SK-N-SH (cell line): ENCODE measurements at regions not wholly inside any gene's neighbourhood (a gene's known extent, or its start where the extent isn't known, plus 50 kb on each side); places are given as distances from the start of the nearest gene placed in this dataset.
A peak's percentile ranks its signal among the peaks of the same experiment; 100 is the strongest.

Experiments
- CTCF ChIA-PET: fragments of 300-600, 350-600 bp; formaldehyde crosslinking; extraction: SDS; loops from one replicate; lab custom pipeline; 2021; lab: Yijun Ruan, JAX
- POLR2A ChIA-PET: fragments of 350-600 bp; sonication (Branson Sonifier 250); formaldehyde crosslinking; extraction: SDS; loops from one replicate; lab custom pipeline; 2020; ENCODE audit warnings: antibody characterized with exemption, inconsistent platforms; lab: Yijun Ruan, JAX
- DNase-seq: peaks from one replicate; pipeline ENCODE4 v3.0.0; 2012
- H2AFZ ChIP-seq: fragments of 200-600 bp; sonication (generic); 2 replicates; pipeline ENCODE4 v1.8.1; 2016; ENCODE audit warnings: antibody characterized with exemption, mild to moderate bottlenecking, low read depth
- H3F3A ChIP-seq: fragments of 200-600 bp; sonication (generic); replicated peaks from 2 replicates; pipeline ENCODE3; 2016; ENCODE audit warnings: antibody characterized with exemption, mild to moderate bottlenecking; ENCODE audit not compliant: insufficient read depth
- H3K27ac ChIP-seq, 2 experiments: fragments of 200-500 bp in 1 of 2; fragments of 200-600 bp in 1 of 2; sonication (Bioruptor generic) in 1 of 2; sonication (generic), shearing (Covaris generic) in 1 of 2; 2 replicates each; pipeline versions ENCODE4 v1.5.1 to v1.6.1; 2014 to 2016; ENCODE audit warnings: low read depth in 2 of 2, inconsistent platforms in 1 of 2, low read length in 1 of 2, mild to moderate bottlenecking in 1 of 2, mixed read lengths in 1 of 2
- H3K27me3 ChIP-seq: fragments of 200-600 bp; sonication (generic), shearing (Covaris generic); 2 replicates; pipeline ENCODE4 v1.6.1; 2016; ENCODE audit warnings: mixed run types; ENCODE audit not compliant: insufficient read depth
- H3K36me3 ChIP-seq, 2 experiments: fragments of 200-500 bp in 1 of 2; fragments of 200-600 bp in 1 of 2; sonication (Bioruptor generic) in 1 of 2; sonication (generic) in 1 of 2; replicated peaks in 1 of 2; 2 replicates each; pipeline versions ENCODE3 to v1.5.1; 2014 to 2016; ENCODE audit warnings: low read length in 1 of 2, mild to moderate bottlenecking in 1 of 2; ENCODE audit not compliant: insufficient read depth in 2 of 2, control insufficient read depth in 1 of 2
- H3K4me1 ChIP-seq, 2 experiments: fragments of 200-500 bp in 1 of 2; fragments of 200-600 bp in 1 of 2; sonication (Bioruptor generic) in 1 of 2; sonication (generic), shearing (Covaris generic) in 1 of 2; 2 replicates each; pipeline versions ENCODE4 v1.5.1 to v1.6.1; 2014 to 2016; ENCODE audit warnings: low read depth in 1 of 2, low read length in 1 of 2, mixed run types in 1 of 2; ENCODE audit not compliant: insufficient read depth in 2 of 2, control insufficient read depth in 1 of 2
- H3K4me2 ChIP-seq: fragments of 200-600 bp; sonication (generic), shearing (Covaris generic); 2 replicates; pipeline ENCODE4 v1.6.1; 2017; ENCODE audit warnings: mixed run types
- H3K4me3 ChIP-seq, 2 experiments: fragments of 200-500 bp in 1 of 2; fragments of 200-600 bp in 1 of 2; sonication (Bioruptor generic) in 1 of 2; sonication (generic), shearing (Covaris generic) in 1 of 2; 2 replicates each; pipeline versions ENCODE4 v1.5.1 to v1.8.1; 2014 to 2016; ENCODE audit warnings: low read depth in 2 of 2, inconsistent platforms in 1 of 2, low read length in 1 of 2, mild to moderate bottlenecking in 1 of 2, mixed read lengths in 1 of 2, moderate library complexity in 1 of 2
- H3K79me2 ChIP-seq: fragments of 200-600 bp; sonication (generic); 2 replicates; pipeline ENCODE4 v1.8.1; 2017; ENCODE audit warnings: mild to moderate bottlenecking; ENCODE audit not compliant: insufficient read depth
- H3K9ac ChIP-seq: fragments of 200-600 bp; sonication (generic); 2 replicates; pipeline ENCODE4 v1.6.1; 2017; ENCODE audit warnings: mixed run types
- H3K9me2 ChIP-seq: fragments of 200-600 bp; sonication (generic); 2 replicates; pipeline ENCODE4 v1.6.1; 2017; ENCODE audit warnings: mixed run types
- H3K9me3 ChIP-seq: fragments of 200-600 bp; sonication (generic); 2 replicates; pipeline ENCODE4 v1.6.1; 2017; ENCODE audit warnings: mixed run types, mild to moderate bottlenecking, moderate library complexity
- H4K20me1 ChIP-seq: fragments of 200-600 bp; sonication (generic); 2 replicates; pipeline ENCODE4 v1.6.1; 2017; ENCODE audit warnings: mild to moderate bottlenecking, mixed run types; ENCODE audit not compliant: insufficient read depth
- ELF1 ChIP-seq: IDR thresholded peaks from 2 replicates; pipeline ENCODE4 v1.4.0; 2012
- EP300 ChIP-seq, 2 experiments: IDR thresholded peaks; 2 replicates each; pipeline versions ENCODE4 v1.4.0 to v1.6.1; 2012; ENCODE audit warnings: borderline replicate concordance in 1 of 2, low read depth in 1 of 2, low read length in 1 of 2
- FOSL2 ChIP-seq: IDR thresholded peaks from 2 replicates; pipeline ENCODE4 v1.4.0; 2012; ENCODE audit warnings: low read depth, mild to moderate bottlenecking, moderate library complexity, borderline replicate concordance
- FOXM1 ChIP-seq: IDR thresholded peaks from 2 replicates; pipeline ENCODE4 v1.4.0; 2012; ENCODE audit warnings: low read depth, mild to moderate bottlenecking
- GATA2 ChIP-seq: sonication (generic); formaldehyde crosslinking; IDR thresholded peaks from 2 replicates; pipeline ENCODE4 v1.5.0; 2020; ENCODE audit warnings: mild to moderate bottlenecking, missing genetic modification reagents
- JUND ChIP-seq: IDR thresholded peaks from 2 replicates; pipeline ENCODE4 v1.4.0; 2012
- MAX ChIP-seq: IDR thresholded peaks from 2 replicates; pipeline ENCODE4 v1.4.0; 2012; ENCODE audit warnings: low read depth
- NRF1 ChIP-seq: IDR thresholded peaks from 2 replicates; pipeline ENCODE4 v1.6.1; 2012; ENCODE audit warnings: low read depth, mild to moderate bottlenecking, low read length
- PBX3 ChIP-seq: IDR thresholded peaks from 2 replicates; pipeline ENCODE4; 2012
- RFX5 ChIP-seq: IDR thresholded peaks from 2 replicates; pipeline ENCODE4 v1.6.1; 2012; ENCODE audit warnings: mild to moderate bottlenecking, improper control_type of control experiment, low read length
- SIN3A ChIP-seq: IDR thresholded peaks from 2 replicates; pipeline ENCODE4 v1.6.1; 2012; ENCODE audit warnings: low read depth, mild to moderate bottlenecking, low read length, moderate library complexity, borderline replicate concordance
- TCF12 ChIP-seq: IDR thresholded peaks from 2 replicates; pipeline ENCODE4 v1.4.0; 2012
- TEAD4 ChIP-seq: IDR thresholded peaks from 2 replicates; pipeline ENCODE4 v1.4.0; 2012; ENCODE audit warnings: mild to moderate bottlenecking, borderline replicate concordance; ENCODE audit not compliant: insufficient read depth
- WGBS: methylation state at CpG from one replicate; pipeline ENCODE4 v1.1.6; 2017; ENCODE audit warnings: low lambda C conversion rate; 5-methylcytosine and 5-hydroxymethylcytosine counted together
- TF ChIP-seq, protein P1 (sequence below): IDR thresholded peaks from 2 replicates; pipeline ENCODE4 v1.4.0; 2012; ENCODE audit warnings: low read depth, borderline replicate concordance

DNA sequence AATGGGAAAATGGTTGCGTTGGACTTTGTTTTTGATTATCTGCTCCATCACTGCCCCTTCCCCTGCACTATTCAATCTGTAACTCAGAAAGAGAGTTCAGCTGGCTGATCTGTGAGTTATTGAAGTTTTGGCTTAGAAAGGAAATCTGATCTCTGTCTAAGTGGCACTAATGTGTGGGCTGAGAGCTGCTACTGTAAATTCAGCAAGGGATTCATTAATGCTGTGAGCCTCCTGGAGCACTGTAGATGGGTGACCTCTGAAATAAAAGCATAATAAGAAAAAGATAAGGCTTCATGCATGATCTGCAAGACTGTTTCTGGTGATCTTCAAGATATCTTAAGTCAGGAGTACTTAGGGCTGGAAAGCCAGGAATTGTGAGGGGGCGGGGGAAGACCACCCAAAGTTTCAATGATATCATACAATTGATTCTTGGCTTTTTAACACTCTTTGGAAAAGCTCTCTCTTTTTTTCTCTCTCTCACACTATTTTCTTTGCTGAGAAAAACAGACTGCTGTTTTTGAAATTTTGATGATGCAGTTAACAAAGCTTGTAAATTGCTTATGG, 101.1 kb downstream of the C12orf75 start:
- ChIA-PET CTCF (interaction anchor here (4.5 kb wide), 1 partner anchor 11 kb away, joined by 24 read pairs; no protein-coding TSS in a partner anchor), POLR2A (no interaction called here)
- H2AFZ ChIP-seq = no peak overlapping the region
- 89% methylated on average over 2 of the region's 2 CpGs for WGBS
- H3K4me2 ChIP-seq = no peak overlapping the region
- H3K79me2 ChIP-seq = no peaks in the 10 kb centered on the region
- H3K9me3 ChIP-seq = no peaks in the 10 kb centered on the region
- H3K36me3 ChIP-seq = peaks cover 0 to 2% of the 10 kb centered on the region in 2 experiments
- H3K27ac ChIP-seq = no peak overlapping the region
- no peak overlapping the region for H3K4me3 ChIP-seq
- DNase-seq = no peak
- H3K4me1 ChIP-seq = peaks cover 8 to 11% of the 10 kb centered on the region in 2 experiments; a peak in 3 of 4 replicates
- no peaks in the 10 kb centered on the region for H3K27me3 ChIP-seq
- TF ChIP-seq GATA2 (CRISPR knock-in tag) = 0 out of 2 replicates have a peak, but pooled peaks have one; percentile 27
- TF ChIP-seq SIN3A = no peak
- H3F3A ChIP-seq = peaks cover 11% of the 10 kb centered on the region
- H4K20me1 ChIP-seq = no peaks in the 10 kb centered on the region
- no peak overlapping the region for H3K9ac ChIP-seq
- no peaks in the 10 kb centered on the region for H3K9me2 ChIP-seq

- Histone ChIP-seq H3K79me2 (no peaks in the 10 kb centered on the region), H3K9ac (peak overlapping the region; percentile 50; the same call in 1 of the 2 replicates), H3K36me3 (peaks cover 0 to 2% of the 10 kb centered on the region in 2 experiments), H3K27me3 (no peaks in the 10 kb centered on the region), H3K4me1 (peaks cover 6 to 8% of the 10 kb centered on the region in 2 experiments; a peak in 3 of 4 replicates), H3F3A (peaks cover 11% of the 10 kb centered on the region), H4K20me1 (no peaks in the 10 kb centered on the region), H2AFZ (no peak overlapping the region; the same call in 1 of the 2 replicates), H3K27ac (peak overlapping the region in 1 of 2 experiments; percentile 90; a peak in 2 of 4 replicates), H3K4me3 (no peak overlapping the region), H3K9me2 (no peaks in the 10 kb centered on the region), H3K9me3 (no peaks in the 10 kb centered on the region), H3K4me2 (peak overlapping the region; percentile 63)
- TF ChIP-seq FOSL2 (peak; percentile 91), EP300 (IDR thresholded peaks at IDR 0.05; ENCODE audit: borderline replicate concordance in 1 of 2, low read depth in 1 of 2, low read length in 1 of 2) (peak in 1 of 2 experiments; percentile 55; a peak in 1 of 4 replicates), JUND (peak; percentile 73), TCF12 (peak; percentile 65), PBX3 (peak; percentile 55; the same call in 1 of the 2 replicates), RFX5 (no peak), ELF1 (no peak), TEAD4 (0 out of 2 replicates have a peak, but pooled peaks have one; percentile 26), MAX (no peak), NRF1 (no peak), FOXM1 (peak; percentile 61; the same call in 1 of the 2 replicates)
- TF ChIP-seq, protein P1, sequence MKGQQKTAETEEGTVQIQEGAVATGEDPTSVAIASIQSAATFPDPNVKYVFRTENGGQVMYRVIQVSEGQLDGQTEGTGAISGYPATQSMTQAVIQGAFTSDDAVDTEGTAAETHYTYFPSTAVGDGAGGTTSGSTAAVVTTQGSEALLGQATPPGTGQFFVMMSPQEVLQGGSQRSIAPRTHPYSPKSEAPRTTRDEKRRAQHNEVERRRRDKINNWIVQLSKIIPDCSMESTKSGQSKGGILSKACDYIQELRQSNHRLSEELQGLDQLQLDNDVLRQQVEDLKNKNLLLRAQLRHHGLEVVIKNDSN = no peak
- no peak for DNase-seq
- POLR2A ChIA-PET = no interaction called here
- CTCF ChIA-PET = interaction anchor here (1.2 to 4.5 kb wide), 2 partner anchors 13 to 703 kb away, joined by 3 to 24 read pairs; no protein-coding TSS in a partner anchor
Observed at GRCh38 chr12:105433804-105434203, 103.3 kb downstream of the C12orf75 start.
